Limb (tissue), 2 donors: ENCODE measurements at regions not wholly inside any gene's neighbourhood (a gene's known extent, or its start where the extent isn't known, plus 50 kb on each side); places are given as distances from the start of the nearest gene placed in this dataset.
"Not testable (repeated sequence)": the region's sequence is repeated elsewhere in the genome, so short reads cannot be mapped to it uniquely, and the experiment has no call there.

ENCODE experiments used
- DNase-seq, 2 donors: peaks; one replicate each; pipeline ENCODE4 v3.0.0-alpha.2; 2016; ENCODE audit errors: extremely low spot score in 2 of 2

- no peak for DNase-seq
Observed at GRCh38 chr15:46930426-46930825, 786.9 kb upstream of the SEMA6D start.

GRCh38 chr15:46933332-46933731 is 784.0 kb upstream of the SEMA6D start:
- DNase-seq = no peak

- DNase-seq = no peak
Observed at GRCh38 chr15:46934851-46935250, 782.5 kb upstream of the SEMA6D start.

GRCh38 chr15:46938169-46938568 is 779.1 kb upstream of the SEMA6D start:
- DNase-seq = no peak

- no peak for DNase-seq
Observed at GRCh38 chr15:46941241-46941640, 776.1 kb upstream of the SEMA6D start.

GRCh38 chr15:46946953-46947352 is 770.4 kb upstream of the SEMA6D start:
- DNase-seq = no peak

- DNase-seq = no peak
Observed at GRCh38 chr15:46955576-46955975, 761.7 kb upstream of the SEMA6D start.

GRCh38 chr15:46956456-46956855 is 760.8 kb upstream of the SEMA6D start:
- no peak for DNase-seq

GRCh38 chr15:46956881-46957280 is 760.4 kb upstream of the SEMA6D start:
- DNase-seq = no peak

- no peak for DNase-seq
Observed at GRCh38 chr15:46960581-46960980, 756.7 kb upstream of the SEMA6D start.

- peak in 1 of 2 donors; percentile 60 for DNase-seq
Observed at GRCh38 chr15:46961795-46962194, 755.5 kb upstream of the SEMA6D start.

- not testable (repeated sequence) for DNase-seq
Observed at GRCh38 chr15:46988055-46988454, 729.2 kb upstream of the SEMA6D start.

GRCh38 chr15:46996359-46996758 is 720.9 kb upstream of the SEMA6D start:
- no peak for DNase-seq

- peak in 1 of 2 donors; percentile 1 for DNase-seq
Observed at GRCh38 chr15:46997501-46997900, 719.8 kb upstream of the SEMA6D start.

- DNase-seq = no peak
Observed at GRCh38 chr15:47003568-47003967, 713.7 kb upstream of the SEMA6D start.

- no peak for DNase-seq
Observed at GRCh38 chr15:47013446-47013845, 703.9 kb upstream of the SEMA6D start.

GRCh38 chr15:47027322-47027946 is 689.9 kb upstream of the SEMA6D start:
- no peak for DNase-seq

- DNase-seq = no peak
Observed at GRCh38 chr15:47035475-47036406, 681.6 kb upstream of the SEMA6D start.

- no peak for DNase-seq
Observed at GRCh38 chr15:47037003-47037402, 680.3 kb upstream of the SEMA6D start.

GRCh38 chr15:47039225-47039624 is 678.1 kb upstream of the SEMA6D start:
- no peak for DNase-seq

- no peak for DNase-seq
Observed at GRCh38 chr15:47041301-47041700, 676.0 kb upstream of the SEMA6D start.

GRCh38 chr15:47047981-47048380 is 669.3 kb upstream of the SEMA6D start:
- not testable (repeated sequence) for DNase-seq

- DNase-seq = no peak
Observed at GRCh38 chr15:47066392-47066791, 650.9 kb upstream of the SEMA6D start.
